ENCODE measurements at regions not wholly inside any gene's neighbourhood (a gene's known extent, or its start where the extent isn't known, plus 50 kb on each side); places are given as distances from the start of the nearest gene placed in this dataset.

DNA sequence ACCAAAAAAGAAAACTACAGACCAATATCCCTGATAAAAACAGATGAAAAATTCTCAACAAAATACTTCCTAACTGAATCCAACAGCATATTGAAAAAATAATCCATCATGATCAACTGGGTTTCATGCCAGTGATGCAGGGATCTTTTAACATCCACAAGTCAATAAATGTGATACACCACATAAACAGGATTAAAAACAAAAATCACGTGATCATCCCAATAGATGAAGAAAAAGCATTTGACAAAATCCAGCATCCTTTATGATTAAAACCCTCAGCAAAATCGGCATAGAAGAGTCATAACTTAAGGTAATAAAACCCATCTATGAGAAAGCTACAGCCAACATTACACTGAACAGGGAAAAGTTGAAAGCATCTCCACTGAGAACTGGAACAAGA, 107.5 kb downstream of the DCLK3 start:
- H3K4me3 ChIP-seq (replicated peaks; ENCODE audit: low read depth, low read length): no peak overlapping the region
- no peaks in the 10 kb centered on the region for H3K27me3 ChIP-seq (replicated peaks; ENCODE audit: control insufficient read depth, insufficient read depth, low read length)
- DNase-seq (ENCODE audit: extremely low read depth, insufficient read length): no peak
- TF ChIP-seq, protein P1, sequence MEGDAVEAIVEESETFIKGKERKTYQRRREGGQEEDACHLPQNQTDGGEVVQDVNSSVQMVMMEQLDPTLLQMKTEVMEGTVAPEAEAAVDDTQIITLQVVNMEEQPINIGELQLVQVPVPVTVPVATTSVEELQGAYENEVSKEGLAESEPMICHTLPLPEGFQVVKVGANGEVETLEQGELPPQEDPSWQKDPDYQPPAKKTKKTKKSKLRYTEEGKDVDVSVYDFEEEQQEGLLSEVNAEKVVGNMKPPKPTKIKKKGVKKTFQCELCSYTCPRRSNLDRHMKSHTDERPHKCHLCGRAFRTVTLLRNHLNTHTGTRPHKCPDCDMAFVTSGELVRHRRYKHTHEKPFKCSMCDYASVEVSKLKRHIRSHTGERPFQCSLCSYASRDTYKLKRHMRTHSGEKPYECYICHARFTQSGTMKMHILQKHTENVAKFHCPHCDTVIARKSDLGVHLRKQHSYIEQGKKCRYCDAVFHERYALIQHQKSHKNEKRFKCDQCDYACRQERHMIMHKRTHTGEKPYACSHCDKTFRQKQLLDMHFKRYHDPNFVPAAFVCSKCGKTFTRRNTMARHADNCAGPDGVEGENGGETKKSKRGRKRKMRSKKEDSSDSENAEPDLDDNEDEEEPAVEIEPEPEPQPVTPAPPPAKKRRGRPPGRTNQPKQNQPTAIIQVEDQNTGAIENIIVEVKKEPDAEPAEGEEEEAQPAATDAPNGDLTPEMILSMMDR (IDR thresholded peaks at IDR 0.05; ENCODE audit: insufficient read depth, low read length, poor library complexity, severe bottlenecking): no peak
- H3K36me3 ChIP-seq (ENCODE audit: control insufficient read depth, insufficient read depth, low read length): no peaks in the 10 kb centered on the region

DNA sequence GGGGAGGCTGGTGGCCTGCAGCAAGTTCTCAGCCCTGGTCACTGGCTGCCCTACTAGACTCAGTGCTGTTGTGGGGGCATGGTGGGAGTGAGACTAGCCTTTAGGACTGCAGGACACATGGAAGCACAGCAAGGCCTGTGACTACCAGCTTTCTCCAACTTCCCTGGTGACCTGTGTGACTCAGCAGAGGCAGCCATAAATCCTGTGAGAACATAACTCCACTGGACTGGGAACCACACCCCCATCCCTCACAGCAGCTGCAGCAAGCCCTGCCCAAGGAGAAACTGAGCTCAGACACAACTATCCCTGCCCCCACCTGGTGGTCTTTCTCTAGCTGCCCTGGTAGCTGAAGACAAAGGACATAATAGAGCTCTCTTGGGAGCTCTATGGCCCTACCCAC, 111.3 kb downstream of the DCLK3 start:
- no peaks in the 10 kb centered on the region for H3K36me3 ChIP-seq (ENCODE audit: control insufficient read depth, insufficient read depth, low read length)
- TF ChIP-seq, protein P1 (IDR thresholded peaks at IDR 0.05; ENCODE audit: insufficient read depth, low read length, poor library complexity, severe bottlenecking): no peak
- no peak for DNase-seq (ENCODE audit: extremely low read depth, insufficient read length)
- no peak overlapping the region for H3K4me3 ChIP-seq (replicated peaks; ENCODE audit: low read depth, low read length)
- H3K27me3 ChIP-seq (replicated peaks; ENCODE audit: control insufficient read depth, insufficient read depth, low read length): no peaks in the 10 kb centered on the region

DNA sequence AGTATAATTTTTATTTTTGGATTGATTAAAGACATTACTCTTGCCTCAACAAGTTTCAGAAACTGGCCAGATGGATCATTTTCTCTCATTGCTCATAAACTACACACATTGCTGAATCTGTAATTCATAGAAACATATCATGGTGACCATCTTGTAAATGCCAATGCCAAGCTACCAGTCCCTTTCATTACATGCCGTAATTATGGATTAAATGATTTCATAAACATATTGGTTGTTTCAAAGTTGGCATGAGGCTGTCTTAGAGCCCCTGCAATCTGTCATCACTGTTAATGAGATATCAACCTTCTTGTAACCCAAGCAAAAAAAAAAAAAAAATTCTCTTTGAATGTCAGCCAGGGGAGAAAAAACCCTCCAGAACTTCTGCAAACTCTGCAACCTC, 112.2 kb downstream of the DCLK3 start:
- TF ChIP-seq, protein P1 (IDR thresholded peaks at IDR 0.05; ENCODE audit: insufficient read depth, low read length, poor library complexity, severe bottlenecking): no peak
- H3K36me3 ChIP-seq (ENCODE audit: control insufficient read depth, insufficient read depth, low read length): no peaks in the 10 kb centered on the region
- no peak overlapping the region for H3K4me3 ChIP-seq (replicated peaks; ENCODE audit: low read depth, low read length)
- no peaks in the 10 kb centered on the region for H3K27me3 ChIP-seq (replicated peaks; ENCODE audit: control insufficient read depth, insufficient read depth, low read length)
- no peak for DNase-seq (ENCODE audit: extremely low read depth, insufficient read length)

DNA sequence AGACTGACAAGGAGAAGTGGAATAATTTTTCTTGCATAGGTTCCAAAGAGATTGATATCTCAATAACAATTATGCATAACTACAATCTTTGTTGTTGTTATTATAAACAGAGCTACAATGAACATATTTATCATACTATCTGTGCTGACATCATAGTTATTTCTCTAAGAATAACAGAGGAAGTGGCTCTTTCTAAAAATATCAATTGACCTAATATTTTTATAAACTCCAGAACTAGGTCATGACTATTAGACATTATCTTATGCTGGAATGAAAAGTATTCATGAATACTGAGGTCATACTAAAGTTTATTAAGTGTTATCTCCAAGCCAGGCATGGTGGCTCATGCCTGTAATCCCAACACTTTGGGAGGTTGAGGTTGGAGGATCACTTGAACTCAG, 114.1 kb downstream of the DCLK3 start:
- Histone ChIP-seq H3K4me3 (replicated peaks; ENCODE audit: low read depth, low read length) (no peak overlapping the region), H3K27me3 (replicated peaks; ENCODE audit: control insufficient read depth, insufficient read depth, low read length) (no peaks in the 10 kb centered on the region), H3K36me3 (ENCODE audit: control insufficient read depth, insufficient read depth, low read length) (no peaks in the 10 kb centered on the region)
- TF ChIP-seq, protein P1 (IDR thresholded peaks at IDR 0.05; ENCODE audit: insufficient read depth, low read length, poor library complexity, severe bottlenecking): no peak
- DNase-seq (ENCODE audit: extremely low read depth, insufficient read length): no peak

DNA sequence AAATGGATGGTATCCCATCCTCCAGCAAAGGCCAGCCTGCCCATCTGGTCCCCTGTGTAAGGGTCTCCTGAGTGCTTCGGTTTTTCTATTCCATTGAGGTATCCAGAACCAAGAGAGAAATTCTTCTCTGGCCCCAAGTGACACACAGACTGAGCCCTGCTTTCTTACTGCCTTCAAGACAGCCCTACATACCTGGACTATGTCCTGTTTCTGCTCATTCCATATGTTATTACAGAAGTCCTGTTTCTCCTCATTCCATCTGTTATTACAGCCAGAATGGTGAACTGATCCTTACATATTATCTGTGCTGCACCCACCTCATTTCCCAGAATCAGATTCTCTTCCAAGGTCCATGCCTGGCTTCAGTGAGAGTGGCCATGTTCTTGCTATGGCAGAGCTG, 115.2 kb downstream of the DCLK3 start:
- TF ChIP-seq, protein P1 (IDR thresholded peaks at IDR 0.05; ENCODE audit: insufficient read depth, low read length, poor library complexity, severe bottlenecking): no peak
- DNase-seq (ENCODE audit: extremely low read depth, insufficient read length): no peak
- Histone ChIP-seq H3K36me3 (ENCODE audit: control insufficient read depth, insufficient read depth, low read length) (no peaks in the 10 kb centered on the region), H3K27me3 (replicated peaks; ENCODE audit: control insufficient read depth, insufficient read depth, low read length) (no peaks in the 10 kb centered on the region), H3K4me3 (replicated peaks; ENCODE audit: low read depth, low read length) (no peak overlapping the region)

All from GM06990 (cell line).